Renal cortical epithelial cell (primary cell): ENCODE measurements at regions not wholly inside any gene's neighbourhood (a gene's known extent, or its start where the extent isn't known, plus 50 kb on each side); places are given as distances from the start of the nearest gene placed in this dataset.

Experiments used
- DNase-seq: peaks from one replicate; pipeline ENCODE4 v3.0.0-alpha.2; 2011; ENCODE audit warnings: low read depth

GRCh38 chr5:82363524-82363923, 85.4 kb upstream of the RPS23 start:
- DNase-seq = no peak

GRCh38 chr5:82362636-82363035, 84.5 kb upstream of the RPS23 start:
- no peak for DNase-seq

- DNase-seq = no peak
These were observed 81.9 kb upstream of the RPS23 start for GRCh38 chr5:82360022-82360421.

- no peak for DNase-seq
These were observed 81.1 kb upstream of the RPS23 start for GRCh38 chr5:82359272-82359671.

- DNase-seq = peak; percentile 83
These were observed 80.3 kb upstream of the RPS23 start for GRCh38 chr5:82358457-82358856.

GRCh38 chr5:82356808-82357671, 78.9 kb upstream of the RPS23 start:
- peak; percentile 42 for DNase-seq

GRCh38 chr5:82356021-82356420, 77.9 kb upstream of the RPS23 start:
- no peak for DNase-seq

- no peak for DNase-seq
These were observed 77.3 kb upstream of the RPS23 start for GRCh38 chr5:82355496-82355895.

GRCh38 chr5:82355053-82355452, 76.9 kb upstream of the RPS23 start:
- DNase-seq = no peak

GRCh38 chr5:82354543-82354942, 76.4 kb upstream of the RPS23 start:
- no peak for DNase-seq

GRCh38 chr5:82353522-82353921, 75.4 kb upstream of the RPS23 start:
- DNase-seq = no peak

GRCh38 chr5:82352146-82352791, 74.1 kb upstream of the RPS23 start:
- no peak for DNase-seq

- peak; percentile 73 for DNase-seq
These were observed 73.6 kb upstream of the RPS23 start for GRCh38 chr5:82351754-82352145.

- DNase-seq = no peak
These were observed 73.1 kb upstream of the RPS23 start for GRCh38 chr5:82351297-82351696.

- no peak for DNase-seq
These were observed 71.5 kb upstream of the RPS23 start for GRCh38 chr5:82349652-82350051.

- DNase-seq = no peak
These were observed 70.8 kb upstream of the RPS23 start for GRCh38 chr5:82348784-82349425.

GRCh38 chr5:82347201-82347865, 69.2 kb upstream of the RPS23 start:
- DNase-seq = no peak

GRCh38 chr5:82346399-82347165, 68.4 kb upstream of the RPS23 start:
- DNase-seq = no peak

GRCh38 chr5:82345108-82345507, 67.0 kb upstream of the RPS23 start:
- DNase-seq = no peak

GRCh38 chr5:82341325-82341724, 63.2 kb upstream of the RPS23 start:
- DNase-seq = no peak

- no peak for DNase-seq
These were observed 62.6 kb upstream of the RPS23 start for GRCh38 chr5:82340799-82341198.

GRCh38 chr5:82339792-82340191, 61.6 kb upstream of the RPS23 start:
- no peak for DNase-seq
